ENCODE measurements at regions not wholly inside any gene's neighbourhood (a gene's known extent, or its start where the extent isn't known, plus 50 kb on each side); places are given as distances from the start of the nearest gene placed in this dataset.
A peak's percentile ranks its signal among the peaks of the same experiment; 100 is the strongest.

- Histone ChIP-seq H4K20me1 (ENCODE audit: insufficient read depth, low read length) (no peaks in the 10 kb centered on the region), H3K27ac (ENCODE audit: low read depth in 1 of 2, low read length in 2 of 2) (no peak overlapping the region), H3K36me3 (replicated peaks in 1 of 2; ENCODE audit: control insufficient read depth in 1 of 2, insufficient read depth in 2 of 2, low read length in 2 of 2) (no peaks in the 10 kb centered on the region), H3K79me2 (ENCODE audit: insufficient read depth, low read length) (no peaks in the 10 kb centered on the region), H3K4me1 (ENCODE audit: control insufficient read depth in 1 of 2, insufficient read depth in 2 of 2, low read length in 2 of 2) (no peaks in the 10 kb centered on the region), H3K9me3 (replicated peaks in 1 of 2; ENCODE audit: control insufficient read depth in 1 of 2, insufficient read depth in 1 of 2, low read length in 2 of 2) (no peaks in the 10 kb centered on the region), H3K27me3 (ENCODE audit: control insufficient read depth in 2 of 2, insufficient read depth in 2 of 2, low read length in 2 of 2) (no peaks in the 10 kb centered on the region), H3K9ac (ENCODE audit: insufficient read depth, low read length, poor library complexity, severe bottlenecking) (no peak overlapping the region), H3K4me2 (replicated peaks; ENCODE audit: extremely low read depth, low read length, poor library complexity, severe bottlenecking) (no peak overlapping the region), H3K4me3 (replicated peaks in 1 of 3; ENCODE audit: low read depth in 2 of 3, low read length in 3 of 3) (no peak overlapping the region), H2AFZ (ENCODE audit: insufficient read depth, low read depth, low read length, poor library complexity, severe bottlenecking) (no peak overlapping the region)
- no peaks in the 10 kb centered on the region for H3K36me3 Mint-ChIP-seq
- H3K9me3 Mint-ChIP-seq = peaks cover 0 to 2% (median 0%) of the 10 kb centered on the region in 7 donors
- intact Hi-C loops (cut with micrococcal nuclease) = no loop called here
- no peaks in the 10 kb centered on the region for H3K4me1 Mint-ChIP-seq
- WGBS (ENCODE audit: insufficient coverage) = 95% methylated on average over 2 of the region's 6 CpGs
- no peak overlapping the region for H3K4me3 Mint-ChIP-seq
- DNase-seq = no peak
- peaks cover 0 to 1% (median 1%) of the 10 kb centered on the region in 3 donors for H3K27me3 Mint-ChIP-seq (ENCODE audit: low read depth in 3 of 3)
- no peak overlapping the region for H3K27ac Mint-ChIP-seq
- TF ChIP-seq CTCF (IDR thresholded peaks at IDR 0.05) = no peak
Observed at GRCh38 chr4:81896936-81897335, 425.2 kb upstream of the RASGEF1B start.

GRCh38 chr4:81891005-81891996 is 419.6 kb upstream of the RASGEF1B start:
- Mint-ChIP-seq H3K36me3 (no peaks in the 10 kb centered on the region), H3K27ac (peak overlapping the region in 1 of 7 donors; percentile 29)
- 91% methylated on average over 4 of the region's 7 CpGs for WGBS (ENCODE audit: insufficient coverage)

More at GRCh38 chr4:81891005-81891996, 419.6 kb upstream of the RASGEF1B start:
- H4K20me1 ChIP-seq (ENCODE audit: insufficient read depth, low read length) = no peaks in the 10 kb centered on the region
- no peak overlapping the region for H3K27ac ChIP-seq (ENCODE audit: low read depth in 1 of 2, low read length in 2 of 2)
- H2AFZ ChIP-seq (ENCODE audit: insufficient read depth, low read depth, low read length, poor library complexity, severe bottlenecking) = no peak overlapping the region
- no peaks in the 10 kb centered on the region for H3K36me3 ChIP-seq (replicated peaks in 1 of 2; ENCODE audit: control insufficient read depth in 1 of 2, insufficient read depth in 2 of 2, low read length in 2 of 2)
- H3K9me3 ChIP-seq (replicated peaks in 1 of 2; ENCODE audit: control insufficient read depth in 1 of 2, insufficient read depth in 1 of 2, low read length in 2 of 2) = no peaks in the 10 kb centered on the region
- TF ChIP-seq CTCF (IDR thresholded peaks at IDR 0.05) = no peak
- no peaks in the 10 kb centered on the region for H3K4me1 ChIP-seq (ENCODE audit: control insufficient read depth in 1 of 2, insufficient read depth in 2 of 2, low read length in 2 of 2)
- H3K9me3 Mint-ChIP-seq = peaks cover 0 to 6% (median 0%) of the 10 kb centered on the region in 7 donors
- peaks cover 2 to 3% (median 2%) of the 10 kb centered on the region in 3 donors for H3K27me3 Mint-ChIP-seq (ENCODE audit: low read depth in 3 of 3)
- no peaks in the 10 kb centered on the region for H3K79me2 ChIP-seq (ENCODE audit: insufficient read depth, low read length)
- H3K4me3 Mint-ChIP-seq = no peak overlapping the region
- intact Hi-C loops (cut with micrococcal nuclease) = no loop called here
- no peaks in the 10 kb centered on the region for H3K27me3 ChIP-seq (ENCODE audit: control insufficient read depth in 2 of 2, insufficient read depth in 2 of 2, low read length in 2 of 2)
- H3K4me3 ChIP-seq (replicated peaks in 1 of 3; ENCODE audit: low read depth in 2 of 3, low read length in 3 of 3) = no peak overlapping the region
- H3K4me2 ChIP-seq (replicated peaks; ENCODE audit: extremely low read depth, low read length, poor library complexity, severe bottlenecking) = no peak overlapping the region
- H3K4me1 Mint-ChIP-seq = no peaks in the 10 kb centered on the region
- DNase-seq = no peak
- H3K9ac ChIP-seq (ENCODE audit: insufficient read depth, low read length, poor library complexity, severe bottlenecking) = no peak overlapping the region

All from CD14-positive monocyte (primary cell).